Stimulated activated CD4-positive, alpha-beta T cell treated with anti-CD3 and anti-CD28 coated beads, Interleukin-1b, Interleukin-23, amount 100 ng/mL, for 1 hour (primary cell): ENCODE measurements at regions not wholly inside any gene's neighbourhood (a gene's known extent, or its start where the extent isn't known, plus 50 kb on each side); places are given as distances from the start of the nearest gene placed in this dataset.

Experiments
- DNase-seq, 2 donors: peaks; one replicate each; pipeline ENCODE4 v3.0.0-alpha.2; 2020; ENCODE audit warnings: low read depth in 2 of 2

DNA sequence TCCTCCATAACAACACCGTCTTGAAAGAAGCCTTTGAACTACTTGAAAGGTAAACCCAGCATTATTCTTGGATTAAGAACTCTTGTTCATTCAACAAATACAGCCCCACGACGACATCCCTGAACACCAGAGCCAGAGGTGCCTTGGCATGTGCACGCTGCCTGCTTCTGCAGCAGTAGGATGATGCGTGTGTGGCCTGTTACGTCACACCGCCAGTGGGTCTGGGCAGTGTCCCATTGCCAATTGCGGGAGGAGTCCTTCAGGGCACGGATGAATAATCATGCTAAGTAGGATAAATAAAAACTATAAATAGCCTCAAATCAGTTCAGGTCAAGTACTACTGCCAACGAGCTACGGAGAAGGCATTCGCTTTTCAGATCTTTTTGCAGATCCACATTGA is 380.5 kb downstream of the SHANK2 start:
- DNase-seq = no peak

DNA sequence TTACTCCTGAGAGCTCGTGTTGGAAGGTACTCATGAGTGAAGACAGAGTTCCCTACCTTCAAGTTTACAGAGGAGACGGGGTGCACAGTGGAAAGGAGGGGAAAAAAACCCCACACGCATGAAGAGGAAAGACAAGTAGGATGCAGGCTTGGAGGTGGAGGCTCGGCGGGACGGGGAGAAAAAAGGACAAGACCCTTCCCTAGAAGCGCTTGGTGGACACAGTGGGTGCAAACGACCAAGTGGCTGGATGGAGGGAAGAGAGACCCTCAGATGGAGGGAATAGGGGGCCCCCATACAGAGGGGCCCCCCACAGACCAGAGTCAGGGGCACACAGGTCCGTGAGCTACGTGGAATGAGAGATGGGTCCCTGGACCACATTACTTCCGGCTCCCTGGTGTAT is 380.1 kb downstream of the SHANK2 start:
- no peak for DNase-seq

DNA sequence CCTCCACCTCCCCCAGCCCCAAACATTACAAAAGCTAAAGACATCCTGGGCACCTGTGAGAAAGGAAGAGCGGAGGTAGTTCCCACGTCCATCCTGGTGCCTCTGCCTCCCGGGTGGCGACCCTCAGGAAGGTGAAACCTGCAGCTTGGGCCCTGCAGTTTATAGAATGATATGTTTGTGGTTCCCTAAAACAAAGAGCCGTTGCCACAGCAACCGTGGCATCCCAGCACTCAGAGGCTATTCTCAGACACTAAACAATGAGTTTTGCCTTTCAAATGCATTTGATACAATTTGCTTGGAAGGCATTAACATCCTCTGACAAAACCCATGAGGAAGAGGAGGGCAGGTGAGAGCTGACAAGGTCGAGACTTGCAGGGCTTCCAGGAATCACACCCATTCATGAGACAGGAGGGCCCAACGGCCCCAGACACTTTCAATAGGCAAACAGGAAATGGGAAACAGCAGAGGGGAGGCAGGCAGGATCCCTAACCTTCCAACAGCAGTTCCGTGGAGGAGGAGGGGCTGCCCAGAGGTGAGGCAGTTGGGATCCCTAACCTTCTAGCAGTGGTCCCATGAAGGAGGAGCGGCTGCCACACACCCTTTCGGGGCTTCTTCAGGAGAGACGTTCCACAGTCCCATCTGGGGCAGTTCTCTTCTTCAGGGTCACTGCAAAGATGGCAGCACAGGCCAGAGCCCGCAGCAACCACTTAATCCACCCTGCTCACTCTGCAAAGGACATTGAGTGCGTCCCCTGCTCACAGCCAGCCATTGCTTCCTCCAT is 379.2 kb downstream of the SHANK2 start:
- no peak for DNase-seq

GRCh38 chr11:70873736-70874412 is 378.5 kb downstream of the SHANK2 start:
- no peak for DNase-seq

DNA sequence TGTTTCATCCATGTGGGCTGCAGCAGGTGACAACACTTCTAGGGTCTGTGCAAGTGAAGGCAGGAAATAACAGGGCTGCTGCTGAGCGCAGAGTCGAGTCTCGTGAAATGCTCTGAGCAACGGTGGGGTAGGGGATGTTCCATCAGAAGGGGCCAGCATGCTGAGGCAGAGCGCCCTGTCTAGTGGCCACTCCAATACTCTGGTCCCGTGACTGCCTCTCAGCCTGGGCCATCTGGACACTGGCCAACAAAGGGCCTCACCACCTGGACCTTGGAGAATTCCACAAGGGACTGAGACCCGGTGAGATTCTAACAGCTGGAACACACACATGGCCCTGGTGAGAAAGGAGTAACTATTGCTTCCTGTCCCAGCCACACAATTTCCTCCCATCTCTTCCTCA is 375.7 kb downstream of the SHANK2 start:
- DNase-seq = no peak

- DNase-seq = no peak
These were observed 375.2 kb downstream of the SHANK2 start for GRCh38 chr11:70877151-70877550.

- no peak for DNase-seq
These were observed 374.0 kb downstream of the SHANK2 start for GRCh38 chr11:70878366-70878765.

- no peak for DNase-seq
These were observed 372.6 kb downstream of the SHANK2 start for GRCh38 chr11:70879601-70880285.

- no peak for DNase-seq
These were observed 372.0 kb downstream of the SHANK2 start for GRCh38 chr11:70880416-70880815.

DNA sequence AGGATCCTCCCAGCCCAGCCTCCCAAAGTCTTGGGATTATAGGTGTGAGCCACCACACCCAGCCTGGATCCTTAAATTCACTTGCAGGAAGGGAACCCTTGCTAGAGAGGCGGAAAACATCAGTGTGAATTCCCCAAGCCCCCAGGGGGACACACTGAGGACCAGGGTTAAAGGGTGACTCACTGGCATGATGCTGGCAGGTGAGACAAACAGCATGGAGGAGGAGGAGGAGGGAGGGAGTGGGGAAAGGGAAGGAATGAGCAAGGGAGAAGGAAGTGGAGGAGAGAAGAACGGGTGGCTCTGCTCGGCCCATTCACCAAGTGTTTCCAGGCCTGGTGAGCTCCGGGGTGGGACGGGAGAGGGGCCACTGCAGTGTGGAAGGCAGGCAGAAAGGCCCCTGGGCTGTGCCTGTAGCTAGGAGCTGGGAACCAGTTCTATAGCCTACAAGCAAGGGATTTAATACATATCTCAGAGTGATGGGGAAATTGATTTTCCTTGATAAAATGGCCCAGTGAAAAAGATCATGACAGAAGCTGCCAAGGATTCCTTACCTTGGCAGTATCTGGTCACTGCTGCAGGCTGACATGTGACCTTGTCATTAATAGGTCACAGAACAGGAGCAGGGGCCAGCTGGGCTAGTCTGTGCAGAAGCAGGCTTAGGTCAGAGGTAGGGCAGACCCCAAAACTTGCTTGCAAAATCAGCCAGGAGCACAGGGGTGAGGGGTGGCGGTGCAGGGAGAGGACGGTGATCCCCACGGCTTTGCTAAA is 370.2 kb downstream of the SHANK2 start:
- DNase-seq = no peak

DNA sequence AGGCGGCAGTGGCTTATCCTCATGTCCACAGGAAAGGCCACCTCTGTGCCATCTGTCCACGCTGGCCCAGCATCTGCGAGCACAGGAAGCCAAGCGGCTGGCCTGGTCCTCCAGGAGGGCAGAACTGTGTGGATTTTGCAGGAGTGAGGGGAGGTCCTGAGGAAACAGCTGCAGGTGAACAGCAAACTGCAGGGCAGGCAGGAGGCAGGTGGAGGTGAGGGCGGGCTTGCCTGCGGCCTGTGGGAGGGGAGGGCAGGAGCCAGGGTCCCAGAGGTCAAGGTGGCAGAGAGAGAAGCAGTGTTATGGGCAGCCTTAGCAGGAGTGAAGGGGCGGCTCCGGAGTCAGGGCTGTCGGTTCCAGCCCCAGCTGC is 369.7 kb downstream of the SHANK2 start:
- DNase-seq = no peak

DNA sequence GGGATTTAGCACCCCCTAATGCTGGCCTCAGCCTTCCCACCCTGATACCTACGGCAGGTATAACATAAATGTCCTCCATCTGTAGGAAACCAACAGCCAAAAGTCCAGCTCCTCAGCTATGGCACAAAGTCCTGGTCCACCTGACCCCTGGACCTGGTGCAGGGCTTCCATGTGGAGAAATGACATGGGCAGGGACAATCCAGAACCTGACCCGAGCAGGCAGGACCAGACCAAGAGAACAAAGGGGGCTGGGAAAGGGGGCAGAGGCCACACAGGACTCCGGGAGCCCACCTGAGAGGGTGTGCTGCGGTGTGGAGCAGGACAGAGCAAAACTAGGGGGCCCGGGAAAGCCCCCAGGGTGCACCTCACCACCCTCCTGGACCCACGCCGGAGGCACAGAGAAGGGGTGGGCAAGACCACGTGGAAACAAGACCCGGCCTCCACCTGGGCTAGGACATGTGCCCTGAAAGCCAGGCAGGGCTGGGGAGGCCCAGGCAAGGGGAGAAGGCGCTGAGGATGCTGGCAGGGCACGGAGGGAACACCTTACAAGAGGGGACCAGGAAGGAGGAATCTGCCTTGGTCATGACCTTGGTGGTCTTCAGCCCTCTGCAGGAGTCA is 368.9 kb downstream of the SHANK2 start:
- DNase-seq = no peak

DNA sequence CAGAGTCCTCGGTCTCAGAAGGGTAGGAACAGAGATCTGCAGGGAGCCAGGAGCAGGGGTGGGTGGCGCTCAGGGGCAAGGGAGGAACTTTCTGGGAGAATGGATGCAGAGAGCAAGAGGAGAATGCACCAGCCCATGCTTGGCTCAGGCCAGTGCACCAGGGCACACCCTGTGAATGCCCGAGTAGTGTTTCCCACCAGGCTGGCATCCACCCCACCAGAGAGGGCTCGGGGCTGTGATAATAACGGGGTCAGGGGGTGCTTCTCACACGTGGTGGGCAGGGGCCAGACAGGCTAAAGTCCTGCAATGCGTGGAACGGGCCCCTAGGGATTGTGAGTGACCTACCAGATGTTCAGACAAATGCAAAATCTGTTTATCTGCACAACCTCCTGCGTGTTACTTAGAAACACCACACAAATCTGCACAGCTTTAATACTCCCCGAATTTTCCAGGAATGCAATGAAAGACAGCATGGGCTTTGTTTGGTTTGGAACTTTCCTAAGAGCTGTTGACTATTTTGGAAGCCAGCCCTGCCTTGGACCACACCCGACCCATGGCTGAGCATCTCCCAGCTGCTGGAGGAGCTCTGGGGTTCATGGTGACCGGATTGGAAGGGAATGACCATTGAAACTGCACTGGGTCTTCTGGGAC is 368.3 kb downstream of the SHANK2 start:
- no peak for DNase-seq

GRCh38 chr11:70885281-70886231 is 366.8 kb downstream of the SHANK2 start:
- no peak for DNase-seq

DNA sequence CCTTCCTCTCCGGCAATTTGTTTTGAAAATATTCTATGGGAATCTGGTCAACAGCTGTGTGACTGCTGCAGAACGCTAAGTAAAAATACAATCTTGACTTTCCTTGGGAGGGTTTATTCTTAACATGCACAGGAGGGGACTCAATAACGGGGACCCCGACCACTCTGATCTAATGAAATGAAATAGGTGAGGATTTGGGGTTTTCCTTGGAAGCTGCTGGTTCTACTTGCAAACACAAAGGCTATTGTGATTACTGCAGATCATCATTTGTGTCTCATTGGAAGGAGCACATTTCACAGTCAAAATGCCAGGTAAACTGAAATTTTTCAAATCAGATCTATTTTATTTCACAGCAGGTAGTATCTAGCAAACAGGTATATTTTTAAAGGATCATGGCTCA is 366.1 kb downstream of the SHANK2 start:
- no peak for DNase-seq

DNA sequence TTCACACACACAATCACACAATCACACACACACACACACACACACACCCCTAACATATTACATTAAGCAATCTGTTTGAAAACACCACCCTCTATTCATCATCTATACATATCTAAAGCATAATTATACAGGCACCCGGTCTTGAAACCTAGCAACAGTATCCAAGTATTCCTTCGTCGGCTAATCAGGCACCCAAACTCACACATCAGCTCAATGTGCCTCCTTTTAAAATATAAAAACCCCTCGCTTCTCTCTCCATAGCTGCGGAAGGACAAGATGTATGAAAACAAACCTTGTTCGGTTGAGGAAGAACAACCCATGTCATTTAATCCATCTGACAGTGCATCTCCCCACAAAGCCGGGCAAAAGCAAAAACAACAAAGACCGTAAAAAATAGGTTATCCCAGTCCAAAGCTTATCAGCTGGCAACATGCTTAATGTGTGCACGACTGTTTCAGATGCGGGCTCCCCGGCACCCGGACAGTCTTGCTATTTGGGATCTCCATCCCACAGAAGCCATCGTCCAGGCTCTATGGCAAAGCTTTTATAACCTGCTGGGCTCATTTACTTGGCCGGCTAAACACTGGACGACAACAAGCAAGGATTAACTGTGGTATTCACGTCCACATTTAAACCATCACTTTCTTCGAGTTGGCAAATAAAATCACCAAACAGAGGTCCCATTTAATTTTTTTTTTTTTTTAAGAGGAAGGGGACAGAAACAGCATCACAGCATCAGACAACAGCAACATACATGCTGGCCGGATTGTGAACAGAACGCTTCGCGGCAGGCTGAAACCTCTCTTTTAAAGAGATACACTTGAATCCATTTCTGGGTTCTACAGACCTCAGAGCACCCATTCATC is 365.5 kb downstream of the SHANK2 start:
- DNase-seq = no peak

DNA sequence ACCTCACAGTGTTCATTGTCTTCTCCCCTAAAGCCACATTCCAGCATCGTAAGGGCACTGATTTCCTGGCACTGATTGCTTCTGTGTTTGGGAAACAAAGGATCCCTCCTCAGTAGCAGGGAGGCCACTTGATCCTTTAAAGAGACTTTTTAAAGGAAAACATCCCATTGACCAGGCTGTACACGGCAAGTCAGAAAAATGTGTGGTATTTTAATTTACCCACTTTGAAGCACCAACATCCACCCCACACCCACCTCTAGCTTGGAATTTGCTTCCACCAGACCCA is 364.9 kb downstream of the SHANK2 start:
- no peak for DNase-seq

GRCh38 chr11:70888061-70888460 is 364.3 kb downstream of the SHANK2 start:
- DNase-seq = no peak

DNA sequence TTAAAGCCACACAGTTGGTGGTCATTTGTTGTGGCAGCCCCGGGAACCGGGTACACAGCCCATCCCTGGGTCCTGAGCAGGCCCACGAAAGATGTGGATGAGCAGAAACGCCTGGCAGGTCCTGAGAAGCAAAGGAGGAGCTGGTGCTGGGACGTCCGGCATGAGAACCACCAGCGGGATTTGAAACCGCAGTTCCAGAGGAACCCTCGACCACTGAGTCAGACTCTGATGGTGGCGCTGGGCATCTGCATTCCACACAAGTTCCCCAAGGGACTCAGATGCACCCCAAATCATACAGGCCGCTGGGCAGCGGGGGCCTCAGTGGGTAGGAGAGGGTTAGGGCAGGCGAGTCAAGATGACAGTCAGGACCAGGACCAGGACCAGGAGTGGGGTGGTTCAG is 363.0 kb downstream of the SHANK2 start:
- DNase-seq = no peak
